Kidney (tissue), 13 donors: ENCODE measurements at regions not wholly inside any gene's neighbourhood (a gene's known extent, or its start where the extent isn't known, plus 50 kb on each side); places are given as distances from the start of the nearest gene placed in this dataset.

Experiments used
- DNase-seq, 5 donors: peaks; one replicate each; pipeline ENCODE4 v3.0.0-alpha.2; 2013 to 2020
- FAIRE-seq: peaks from 2 replicates; lab custom pipeline; 2012; peaks lifted over from hg19 to GRCh38; lab: Jason Lieb, UNC
- H3K27ac ChIP-seq, 2 donors: one replicate each; pipeline ENCODE4 v1.7.0; 2013; ENCODE audit warnings: low read depth in 2 of 2, low read length in 2 of 2, inconsistent platforms in 1 of 2
- H3K27me3 ChIP-seq: one replicate; pipeline ENCODE4 v1.7.1; 2013; ENCODE audit warnings: low read length, inconsistent platforms; ENCODE audit not compliant: control insufficient read depth, insufficient read depth
- H3K36me3 ChIP-seq, 3 donors: one replicate each; pipeline versions ENCODE4 v1.7.0 to v1.7.1; 2013; ENCODE audit warnings: low read length in 3 of 3, control low read depth in 1 of 3, inconsistent platforms in 1 of 3; ENCODE audit not compliant: insufficient read depth in 3 of 3, control insufficient read depth in 2 of 3
- H3K4me1 ChIP-seq, 3 donors: one replicate each; pipeline versions ENCODE4 v1.7.0 to v1.7.1; 2013; ENCODE audit warnings: low read length in 3 of 3, inconsistent platforms in 1 of 3, low read depth in 1 of 3; ENCODE audit not compliant: control insufficient read depth in 2 of 3, insufficient read depth in 2 of 3
- H3K4me3 ChIP-seq, 3 donors: one replicate each; pipeline versions ENCODE4 v1.7.0 to v1.8.1; 2013; ENCODE audit warnings: low read length in 3 of 3, control low read depth in 1 of 3, inconsistent platforms in 1 of 3
- H3K9ac ChIP-seq, 3 donors: one replicate each; pipeline versions ENCODE4 v1.7.0 to v1.7.1; 2013; ENCODE audit warnings: low read length in 3 of 3, control low read depth in 1 of 3, inconsistent platforms in 1 of 3
- H3K9me3 ChIP-seq, 3 donors: one replicate each; pipeline versions ENCODE4 v1.7.0 to v1.7.1; 2013; ENCODE audit warnings: low read length in 3 of 3, control low read depth in 1 of 3, inconsistent platforms in 1 of 3; ENCODE audit not compliant: control insufficient read depth in 2 of 3, insufficient read depth in 1 of 3
- intact Hi-C: fragments of 100-400 bp; cut with DNase I; formaldehyde crosslinking; loops from one replicate; pipeline ENCODE4 v1.11.1; 2022
- TF ChIP-seq, protein P1 (sequence below): IDR thresholded peaks from 3 replicates; pipeline ENCODE4 v1.5.1; 2012; ENCODE audit warnings: mild to moderate bottlenecking, moderate library complexity, borderline replicate concordance; ENCODE audit not compliant: insufficient read depth; ENCODE audit errors: extremely low read depth
- donor health status: control.
- donor health status: control.
- donor health status: control.
- donor health status: control.
- donor health status: control.
- donor health status: DM: yes; HTN: yes; CAD: no.
- donor health status: Normal renal cell carcinoma (clear cell type).

- intact Hi-C loops, result no loop called here
- Histone ChIP-seq H3K4me1 (no peaks in the 10 kb centered on the region), H3K36me3 (no peaks in the 10 kb centered on the region), H3K4me3 (no peak overlapping the region), H3K9me3 (no peaks in the 10 kb centered on the region), H3K27me3 (no peaks in the 10 kb centered on the region), H3K9ac (no peak overlapping the region), H3K27ac (no peak overlapping the region)
- TF ChIP-seq, protein P1, sequence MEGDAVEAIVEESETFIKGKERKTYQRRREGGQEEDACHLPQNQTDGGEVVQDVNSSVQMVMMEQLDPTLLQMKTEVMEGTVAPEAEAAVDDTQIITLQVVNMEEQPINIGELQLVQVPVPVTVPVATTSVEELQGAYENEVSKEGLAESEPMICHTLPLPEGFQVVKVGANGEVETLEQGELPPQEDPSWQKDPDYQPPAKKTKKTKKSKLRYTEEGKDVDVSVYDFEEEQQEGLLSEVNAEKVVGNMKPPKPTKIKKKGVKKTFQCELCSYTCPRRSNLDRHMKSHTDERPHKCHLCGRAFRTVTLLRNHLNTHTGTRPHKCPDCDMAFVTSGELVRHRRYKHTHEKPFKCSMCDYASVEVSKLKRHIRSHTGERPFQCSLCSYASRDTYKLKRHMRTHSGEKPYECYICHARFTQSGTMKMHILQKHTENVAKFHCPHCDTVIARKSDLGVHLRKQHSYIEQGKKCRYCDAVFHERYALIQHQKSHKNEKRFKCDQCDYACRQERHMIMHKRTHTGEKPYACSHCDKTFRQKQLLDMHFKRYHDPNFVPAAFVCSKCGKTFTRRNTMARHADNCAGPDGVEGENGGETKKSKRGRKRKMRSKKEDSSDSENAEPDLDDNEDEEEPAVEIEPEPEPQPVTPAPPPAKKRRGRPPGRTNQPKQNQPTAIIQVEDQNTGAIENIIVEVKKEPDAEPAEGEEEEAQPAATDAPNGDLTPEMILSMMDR, result no peak
- DNase-seq, result no peak
- FAIRE-seq, result no peak
Observed at GRCh38 chr6:159483259-159483658, 209.8 kb downstream of the SOD2 start.

DNA sequence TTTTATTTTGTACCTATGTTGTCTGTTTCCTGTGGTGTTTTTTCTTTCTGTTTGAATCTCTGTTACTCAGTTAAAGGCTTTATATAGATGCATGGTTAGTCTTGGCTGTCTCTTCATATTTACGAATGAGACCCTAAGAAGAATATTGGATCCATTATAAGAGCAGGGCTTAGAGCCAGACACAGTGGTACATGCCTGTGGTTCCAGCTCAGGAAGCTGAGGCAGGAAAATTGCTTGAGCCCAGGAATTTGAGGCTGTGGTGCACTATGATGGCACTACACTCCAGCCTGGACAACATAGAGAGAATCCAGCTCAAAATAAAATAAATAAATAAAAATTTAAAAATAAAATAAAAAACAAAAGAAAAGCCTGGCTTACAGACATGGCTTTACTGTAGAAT lies 211.1 kb downstream of the SOD2 start:
- DNase-seq (no peak), FAIRE-seq (no peak)
- Histone ChIP-seq H3K27ac (no peak overlapping the region), H3K4me3 (no peak overlapping the region), H3K36me3 (no peaks in the 10 kb centered on the region), H3K27me3 (no peaks in the 10 kb centered on the region), H3K4me1 (no peaks in the 10 kb centered on the region), H3K9me3 (no peaks in the 10 kb centered on the region), H3K9ac (no peak overlapping the region)
- intact Hi-C loops, result no loop called here
- TF ChIP-seq, protein P1, result no peak

- H3K9me3 ChIP-seq, result no peaks in the 10 kb centered on the region
- H3K4me3 ChIP-seq, result no peak overlapping the region
- H3K27ac ChIP-seq, result no peak overlapping the region
- intact Hi-C loops, result no loop called here
- FAIRE-seq (no peak), DNase-seq (no peak)
- TF ChIP-seq, protein P1, result no peak
- H3K4me1 ChIP-seq, result no peaks in the 10 kb centered on the region
- H3K36me3 ChIP-seq, result no peaks in the 10 kb centered on the region
- no peaks in the 10 kb centered on the region for H3K27me3 ChIP-seq
- no peak overlapping the region for H3K9ac ChIP-seq
Observed at GRCh38 chr6:159480471-159480870, 212.6 kb downstream of the SOD2 start.

- FAIRE-seq (no peak), DNase-seq (no peak)
- TF ChIP-seq, protein P1, result no peak
- no peaks in the 10 kb centered on the region for H3K27me3 ChIP-seq
- no peaks in the 10 kb centered on the region for H3K36me3 ChIP-seq
- intact Hi-C loops, result no loop called here
- H3K9me3 ChIP-seq, result no peaks in the 10 kb centered on the region
- no peak overlapping the region for H3K27ac ChIP-seq
- H3K4me1 ChIP-seq, result no peaks in the 10 kb centered on the region
- H3K4me3 ChIP-seq, result no peak overlapping the region
- no peak overlapping the region for H3K9ac ChIP-seq
Observed at GRCh38 chr6:159479146-159479545, 213.9 kb downstream of the SOD2 start.
